ENCODE measurements at regions not wholly inside any gene's neighbourhood (a gene's known extent, or its start where the extent isn't known, plus 50 kb on each side); places are given as distances from the start of the nearest gene placed in this dataset.

DNA sequence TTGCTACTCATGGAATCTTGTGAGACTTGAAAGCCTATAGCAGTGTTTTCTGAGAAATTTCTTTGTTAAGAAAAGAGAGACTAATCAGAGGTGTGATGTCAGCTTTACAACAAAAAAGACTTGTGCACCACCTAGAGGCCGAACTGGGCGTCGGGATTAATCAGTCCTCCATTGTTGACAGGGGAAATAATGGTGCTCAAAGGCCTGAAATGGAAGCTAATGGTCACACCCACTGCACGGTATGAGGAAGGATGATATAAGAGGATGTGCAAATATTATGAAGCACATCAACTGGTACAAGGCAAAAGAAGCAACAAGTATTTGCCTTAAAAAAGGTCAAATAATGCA lies 480.2 kb upstream of the MIR17HG start:
- TF ChIP-seq, protein P1, sequence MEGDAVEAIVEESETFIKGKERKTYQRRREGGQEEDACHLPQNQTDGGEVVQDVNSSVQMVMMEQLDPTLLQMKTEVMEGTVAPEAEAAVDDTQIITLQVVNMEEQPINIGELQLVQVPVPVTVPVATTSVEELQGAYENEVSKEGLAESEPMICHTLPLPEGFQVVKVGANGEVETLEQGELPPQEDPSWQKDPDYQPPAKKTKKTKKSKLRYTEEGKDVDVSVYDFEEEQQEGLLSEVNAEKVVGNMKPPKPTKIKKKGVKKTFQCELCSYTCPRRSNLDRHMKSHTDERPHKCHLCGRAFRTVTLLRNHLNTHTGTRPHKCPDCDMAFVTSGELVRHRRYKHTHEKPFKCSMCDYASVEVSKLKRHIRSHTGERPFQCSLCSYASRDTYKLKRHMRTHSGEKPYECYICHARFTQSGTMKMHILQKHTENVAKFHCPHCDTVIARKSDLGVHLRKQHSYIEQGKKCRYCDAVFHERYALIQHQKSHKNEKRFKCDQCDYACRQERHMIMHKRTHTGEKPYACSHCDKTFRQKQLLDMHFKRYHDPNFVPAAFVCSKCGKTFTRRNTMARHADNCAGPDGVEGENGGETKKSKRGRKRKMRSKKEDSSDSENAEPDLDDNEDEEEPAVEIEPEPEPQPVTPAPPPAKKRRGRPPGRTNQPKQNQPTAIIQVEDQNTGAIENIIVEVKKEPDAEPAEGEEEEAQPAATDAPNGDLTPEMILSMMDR (conservative IDR thresholded peaks at IDR 0.05; ENCODE audit: low read depth, low read length): peak; percentile 86
- no peak overlapping the region for H3K4me3 ChIP-seq (ENCODE audit: low read depth, low read length)
- DNase-seq (ENCODE audit: low read depth): peak; percentile 23

DNA sequence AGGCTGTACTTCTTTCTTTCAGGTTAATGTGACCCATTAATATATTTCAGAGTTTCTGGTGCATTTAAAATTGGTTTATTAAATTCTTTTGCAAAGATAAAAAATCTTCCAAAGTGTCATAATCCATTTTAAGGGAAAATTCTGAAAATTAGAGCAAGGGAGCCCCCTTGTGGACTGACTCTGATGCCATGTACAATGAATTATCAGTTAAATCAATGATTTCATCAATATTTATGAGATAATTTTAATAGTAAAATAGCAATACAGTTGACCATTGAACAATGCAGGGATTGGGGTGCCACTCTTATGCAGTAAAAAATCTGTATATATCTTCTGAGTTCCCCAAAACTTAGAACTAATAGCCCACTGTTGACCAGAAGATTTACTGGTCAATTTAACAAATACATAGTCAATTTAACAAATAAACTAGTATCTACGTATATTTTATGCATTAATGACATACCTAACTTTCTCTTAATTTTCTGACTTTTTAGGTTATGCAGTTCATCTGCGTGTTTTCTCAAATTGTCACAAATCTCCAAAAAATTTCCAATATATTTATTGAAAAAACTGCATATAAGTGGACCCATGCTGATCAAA lies 479.1 kb upstream of the MIR17HG start:
- H3K4me3 ChIP-seq (ENCODE audit: low read depth, low read length): no peak overlapping the region
- no peak for DNase-seq (ENCODE audit: low read depth)
- TF ChIP-seq, protein P1 (conservative IDR thresholded peaks at IDR 0.05; ENCODE audit: low read depth, low read length): peak; percentile 77

DNA sequence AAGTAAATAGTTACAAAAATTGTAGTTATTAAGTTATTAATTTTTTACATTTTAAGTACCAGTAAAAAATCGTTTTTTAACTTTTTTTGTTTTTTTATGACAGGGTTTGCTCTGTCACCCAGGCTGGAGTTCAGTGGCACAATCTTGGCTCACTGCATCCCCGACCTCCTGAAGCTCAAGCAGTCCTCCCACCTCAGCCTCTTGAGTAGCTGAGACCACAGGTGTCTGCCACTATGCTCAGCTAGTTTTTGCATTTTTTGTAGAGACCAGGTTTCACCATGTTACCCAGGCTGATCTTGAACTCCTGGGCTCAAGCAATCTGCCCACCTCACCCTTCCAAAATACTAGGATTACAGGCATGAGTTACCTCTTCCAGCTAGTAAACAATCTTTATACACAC lies 477.9 kb upstream of the MIR17HG start:
- no peak for DNase-seq (ENCODE audit: low read depth)
- no peak overlapping the region for H3K4me3 ChIP-seq (ENCODE audit: low read depth, low read length)
- TF ChIP-seq, protein P1 (conservative IDR thresholded peaks at IDR 0.05; ENCODE audit: low read depth, low read length): no peak

DNA sequence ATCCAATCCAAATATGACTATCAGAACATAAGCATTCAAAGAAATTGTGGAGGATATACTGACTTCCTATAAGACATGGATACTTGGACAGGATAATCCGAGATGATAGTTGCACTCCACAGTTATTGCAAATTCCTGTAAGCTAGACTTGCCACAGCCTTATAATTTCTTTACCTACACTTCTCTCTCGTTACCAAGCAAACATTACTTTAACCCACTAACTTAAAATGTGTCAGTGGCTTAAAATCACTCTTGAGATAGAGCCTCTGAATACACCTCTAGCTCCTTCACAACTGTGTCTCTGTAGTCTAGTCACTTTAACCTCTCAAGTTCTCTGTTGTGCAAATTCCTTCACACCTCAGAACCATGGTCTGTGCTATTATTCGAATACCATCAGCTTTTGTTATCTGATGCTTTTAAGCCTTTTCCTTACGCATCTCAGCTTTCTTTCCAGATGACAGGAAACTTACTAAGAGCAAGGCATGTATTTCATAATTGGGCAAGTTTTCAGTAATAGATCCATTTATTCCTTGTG lies 474.9 kb upstream of the MIR17HG start:
- no peak for DNase-seq (ENCODE audit: low read depth)
- TF ChIP-seq, protein P1 (conservative IDR thresholded peaks at IDR 0.05; ENCODE audit: low read depth, low read length): no peak
- no peak overlapping the region for H3K4me3 ChIP-seq (ENCODE audit: low read depth, low read length)

DNA sequence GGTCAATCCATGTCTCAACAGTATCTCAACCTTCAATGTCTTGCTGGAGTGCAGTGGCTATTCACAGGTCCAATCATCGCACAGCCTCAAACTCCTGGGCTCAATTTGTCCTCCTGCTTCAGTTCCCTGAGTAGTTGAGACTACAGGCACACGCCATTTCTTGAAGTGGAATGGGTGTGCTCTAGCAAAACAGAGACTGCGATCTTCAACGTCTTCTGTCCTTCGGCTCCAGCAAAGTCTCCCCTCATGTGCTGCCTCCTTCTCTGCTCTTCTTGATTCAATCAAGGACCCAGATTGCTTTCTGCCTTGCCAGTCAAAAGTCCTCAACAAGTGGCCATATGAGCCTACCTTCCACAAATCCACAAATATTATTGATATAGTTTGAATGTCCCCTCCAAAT lies 466.7 kb upstream of the MIR17HG start:
- TF ChIP-seq, protein P1 (conservative IDR thresholded peaks at IDR 0.05; ENCODE audit: low read depth, low read length): no peak
- no peak overlapping the region for H3K4me3 ChIP-seq (ENCODE audit: low read depth, low read length)
- DNase-seq (ENCODE audit: low read depth): no peak

DNA sequence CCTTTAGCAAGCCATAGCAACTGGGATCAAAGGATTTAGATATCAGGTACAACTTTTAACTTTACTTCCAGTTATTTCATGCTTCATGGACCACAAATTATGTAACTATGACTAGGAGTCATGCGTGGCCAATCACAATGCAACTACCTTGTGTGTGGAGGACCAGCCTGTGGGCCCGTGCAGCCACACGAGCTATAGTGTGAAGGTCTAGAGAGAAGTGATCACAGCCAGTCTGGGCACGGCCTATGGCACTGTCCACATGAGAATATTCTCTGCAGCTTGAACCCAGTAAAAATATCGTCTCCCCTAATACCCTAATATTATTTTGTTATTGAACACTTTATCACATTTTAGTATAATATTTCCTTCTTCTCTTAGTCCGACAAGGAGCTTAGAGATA lies 464.9 kb upstream of the MIR17HG start:
- TF ChIP-seq, protein P1 (conservative IDR thresholded peaks at IDR 0.05; ENCODE audit: low read depth, low read length): no peak

DNA sequence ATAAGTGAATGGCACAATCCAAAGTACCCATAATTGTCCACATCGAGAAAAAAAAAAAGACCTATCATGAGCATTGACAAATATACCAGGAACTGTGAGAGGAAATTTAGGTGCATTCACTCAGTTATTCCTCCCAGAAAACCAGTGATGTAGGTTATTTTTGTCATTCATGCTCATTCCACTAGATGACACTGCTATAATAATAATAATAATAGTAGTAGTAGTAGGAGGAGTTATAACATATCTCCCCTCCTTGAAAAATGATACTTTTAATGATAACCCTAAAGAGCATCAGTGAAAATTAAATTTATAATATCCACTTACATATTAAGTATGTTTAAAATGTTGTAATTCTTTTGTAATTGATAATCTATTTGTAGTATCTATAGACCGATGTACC lies 463.9 kb upstream of the MIR17HG start:
- TF ChIP-seq, protein P1 (conservative IDR thresholded peaks at IDR 0.05; ENCODE audit: low read depth, low read length): peak; percentile 41
- no peak for DNase-seq (ENCODE audit: low read depth)
- no peak overlapping the region for H3K4me3 ChIP-seq (ENCODE audit: low read depth, low read length)

More for the DNA sequence above, 464.9 kb upstream of the MIR17HG start:
- no peak for DNase-seq (ENCODE audit: low read depth)
- no peak overlapping the region for H3K4me3 ChIP-seq (ENCODE audit: low read depth, low read length)

Data from epithelial cell of proximal tubule (primary cell).